UCSD-AML1 (cell line): ENCODE measurements at regions not wholly inside any gene's neighbourhood (a gene's known extent, or its start where the extent isn't known, plus 50 kb on each side); places are given as distances from the start of the nearest gene placed in this dataset.
A peak's percentile ranks its signal among the peaks of the same experiment; 100 is the strongest.

Experiments
- DNase-seq: peaks from one replicate; lab custom pipeline; 2025; ENCODE audit not compliant: unreplicated experiment; lab: John Stamatoyannopoulos, UW

GRCh38 chr2:59888015-59888414 lies 665.4 kb downstream of the BCL11A start:
- peak; percentile 17 for DNase-seq

GRCh38 chr2:59887366-59887765 lies 666.1 kb downstream of the BCL11A start:
- DNase-seq, result no peak

- DNase-seq, result no peak
These were observed 666.7 kb downstream of the BCL11A start for GRCh38 chr2:59886759-59887158.

- DNase-seq, result no peak
These were observed 667.9 kb downstream of the BCL11A start for GRCh38 chr2:59885541-59885940.

GRCh38 chr2:59884166-59884565 lies 669.3 kb downstream of the BCL11A start:
- DNase-seq, result no peak

- DNase-seq, result no peak
These were observed 670.6 kb downstream of the BCL11A start for GRCh38 chr2:59882822-59883221.

GRCh38 chr2:59882279-59882678 lies 671.2 kb downstream of the BCL11A start:
- DNase-seq, result no peak

GRCh38 chr2:59881218-59881617 lies 672.2 kb downstream of the BCL11A start:
- no peak for DNase-seq

GRCh38 chr2:59879700-59880131 lies 673.7 kb downstream of the BCL11A start:
- DNase-seq, result no peak

- DNase-seq, result no peak
These were observed 677.6 kb downstream of the BCL11A start for GRCh38 chr2:59875836-59876235.

- no peak for DNase-seq
These were observed 678.3 kb downstream of the BCL11A start for GRCh38 chr2:59874971-59875755.

- no peak for DNase-seq
These were observed 679.1 kb downstream of the BCL11A start for GRCh38 chr2:59874361-59874760.

- no peak for DNase-seq
These were observed 681.6 kb downstream of the BCL11A start for GRCh38 chr2:59871830-59872229.

GRCh38 chr2:59868981-59869380 lies 684.5 kb downstream of the BCL11A start:
- DNase-seq, result no peak

GRCh38 chr2:59866436-59866835 lies 687.0 kb downstream of the BCL11A start:
- no peak for DNase-seq

- DNase-seq, result no peak
These were observed 694.9 kb downstream of the BCL11A start for GRCh38 chr2:59858540-59858939.

GRCh38 chr2:59857109-59857508 lies 696.3 kb downstream of the BCL11A start:
- DNase-seq, result no peak

- no peak for DNase-seq
These were observed 697.1 kb downstream of the BCL11A start for GRCh38 chr2:59856391-59856790.

GRCh38 chr2:59853032-59853431 lies 700.4 kb downstream of the BCL11A start:
- no peak for DNase-seq

GRCh38 chr2:59851836-59852475 lies 701.5 kb downstream of the BCL11A start:
- DNase-seq, result no peak

- DNase-seq, result no peak
These were observed 702.9 kb downstream of the BCL11A start for GRCh38 chr2:59850554-59850953.

GRCh38 chr2:59833941-59834340 lies 719.5 kb downstream of the BCL11A start:
- no peak for DNase-seq

- DNase-seq, result no peak
These were observed 722.9 kb downstream of the BCL11A start for GRCh38 chr2:59830601-59831000.
